T-helper 1 cell (primary cell): ENCODE measurements at regions not wholly inside any gene's neighbourhood (a gene's known extent, or its start where the extent isn't known, plus 50 kb on each side); places are given as distances from the start of the nearest gene placed in this dataset.

ENCODE experiments used
- DNase-seq, 5 donors: peaks; one replicate each; pipeline ENCODE4 v3.0.0-alpha.2; 2012 to 2020

- no peak for DNase-seq
These were observed 230.2 kb upstream of the FOXQ1 start for GRCh38 chr6:1081551-1082284.

GRCh38 chr6:1080453-1081337 is 231.2 kb upstream of the FOXQ1 start:
- DNase-seq, result no peak

GRCh38 chr6:1079525-1079924 is 232.4 kb upstream of the FOXQ1 start:
- DNase-seq, result no peak

- no peak for DNase-seq
These were observed 234.2 kb upstream of the FOXQ1 start for GRCh38 chr6:1077478-1078416.

DNA sequence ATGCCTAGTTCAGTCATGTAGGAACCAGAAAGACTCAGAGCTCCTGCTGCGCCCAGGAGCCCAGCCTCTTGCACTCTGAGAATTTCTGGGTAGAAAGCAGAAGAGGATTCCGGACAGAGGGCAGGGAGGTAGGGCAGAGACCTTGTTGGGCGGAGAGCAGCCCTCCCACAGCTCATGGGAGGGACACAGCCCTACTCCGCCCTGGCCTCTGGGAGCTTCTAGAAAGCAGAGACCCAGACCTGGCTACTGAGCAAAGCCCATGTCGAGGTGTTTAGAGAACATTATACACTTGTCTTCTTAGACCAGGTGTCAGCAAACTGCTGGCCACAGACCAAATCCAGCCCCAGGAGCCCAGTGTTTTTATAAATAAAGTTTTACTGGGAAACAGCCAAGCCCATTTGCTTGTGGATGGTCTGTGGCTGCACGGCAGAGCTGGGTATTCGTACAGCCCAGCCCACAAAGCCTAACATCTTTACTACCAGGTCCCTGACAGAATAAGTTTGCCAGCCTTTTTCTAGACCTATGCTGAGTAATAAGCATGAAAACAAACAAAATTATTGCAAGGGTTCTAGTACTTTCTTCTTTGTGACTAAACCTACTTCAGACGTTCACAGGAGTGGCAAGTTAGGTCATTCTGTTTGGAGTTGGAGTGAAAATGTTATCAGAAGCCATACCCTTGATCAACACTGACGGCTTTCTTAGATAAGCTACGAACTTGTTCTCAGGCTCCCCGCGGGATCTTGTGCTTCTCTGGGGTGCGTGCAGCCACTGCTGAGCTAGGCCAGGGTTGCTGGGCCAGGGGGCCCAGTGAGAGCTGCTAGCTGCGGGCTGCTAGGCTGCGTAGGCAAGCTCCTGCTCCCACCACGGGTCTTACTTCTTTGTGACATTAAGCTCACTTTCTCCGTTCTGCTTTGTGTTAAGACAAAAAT is 235.1 kb upstream of the FOXQ1 start:
- no peak for DNase-seq

GRCh38 chr6:1075880-1076279 is 236.0 kb upstream of the FOXQ1 start:
- DNase-seq, result no peak

GRCh38 chr6:1075444-1075843 is 236.5 kb upstream of the FOXQ1 start:
- no peak for DNase-seq

DNA sequence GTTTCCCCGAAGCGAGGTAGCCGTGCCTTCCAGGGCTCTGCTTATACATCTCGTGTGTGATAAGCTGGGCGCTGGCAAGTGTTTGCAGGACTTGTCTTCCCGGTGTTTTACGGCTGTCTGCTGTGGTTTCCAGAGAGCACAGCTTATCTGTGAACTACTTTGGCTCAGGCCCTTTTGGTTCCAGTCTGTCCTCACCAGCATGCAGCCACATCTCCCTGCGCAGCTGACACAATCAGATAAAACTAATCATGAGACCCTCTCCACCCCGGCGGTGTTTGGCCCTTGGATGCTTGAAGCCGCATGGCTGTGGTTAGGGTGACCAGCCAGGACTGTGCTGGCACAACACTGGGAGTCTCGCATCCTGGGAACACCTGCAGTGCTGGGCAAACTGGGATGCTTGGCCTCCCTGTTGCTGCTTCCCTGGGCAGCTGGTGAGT is 241.8 kb upstream of the FOXQ1 start:
- DNase-seq, result no peak

- DNase-seq, result no peak
These were observed 243.0 kb upstream of the FOXQ1 start for GRCh38 chr6:1068905-1069304.

- no peak for DNase-seq
These were observed 243.8 kb upstream of the FOXQ1 start for GRCh38 chr6:1068068-1068467.

- no peak for DNase-seq
These were observed 244.6 kb upstream of the FOXQ1 start for GRCh38 chr6:1067346-1067745.

DNA sequence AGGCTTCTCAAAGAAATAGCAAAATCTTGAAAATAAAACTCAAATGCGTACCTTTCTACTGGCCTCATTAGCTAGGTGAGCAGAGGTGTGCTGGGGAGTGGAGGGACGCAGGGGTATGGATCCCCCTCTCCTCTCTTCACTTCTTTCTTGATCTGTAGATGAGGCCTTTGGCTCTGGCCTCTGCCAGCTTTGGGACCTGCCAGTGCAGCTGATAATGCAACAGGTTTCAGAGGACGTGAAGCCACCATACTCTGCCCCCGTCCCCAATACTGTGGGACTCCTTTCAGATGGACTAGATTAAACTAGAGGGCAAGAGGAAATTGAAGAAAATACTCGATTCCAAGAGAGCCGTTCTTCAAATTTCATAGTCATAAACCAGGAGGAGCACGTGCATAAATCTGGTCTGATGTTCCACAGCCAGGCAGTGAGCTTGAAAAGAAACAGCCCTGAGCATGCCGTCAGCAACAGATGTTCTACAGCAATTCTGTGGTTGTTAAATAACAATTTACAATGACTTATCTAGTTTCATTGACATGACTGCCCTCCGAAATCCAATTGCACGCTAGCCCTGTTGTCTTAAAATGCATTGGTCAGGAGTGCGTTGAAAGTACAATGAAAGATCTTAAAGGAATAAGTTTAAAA is 245.3 kb upstream of the FOXQ1 start:
- DNase-seq, result no peak

- no peak for DNase-seq
These were observed 245.9 kb upstream of the FOXQ1 start for GRCh38 chr6:1065986-1066385.

DNA sequence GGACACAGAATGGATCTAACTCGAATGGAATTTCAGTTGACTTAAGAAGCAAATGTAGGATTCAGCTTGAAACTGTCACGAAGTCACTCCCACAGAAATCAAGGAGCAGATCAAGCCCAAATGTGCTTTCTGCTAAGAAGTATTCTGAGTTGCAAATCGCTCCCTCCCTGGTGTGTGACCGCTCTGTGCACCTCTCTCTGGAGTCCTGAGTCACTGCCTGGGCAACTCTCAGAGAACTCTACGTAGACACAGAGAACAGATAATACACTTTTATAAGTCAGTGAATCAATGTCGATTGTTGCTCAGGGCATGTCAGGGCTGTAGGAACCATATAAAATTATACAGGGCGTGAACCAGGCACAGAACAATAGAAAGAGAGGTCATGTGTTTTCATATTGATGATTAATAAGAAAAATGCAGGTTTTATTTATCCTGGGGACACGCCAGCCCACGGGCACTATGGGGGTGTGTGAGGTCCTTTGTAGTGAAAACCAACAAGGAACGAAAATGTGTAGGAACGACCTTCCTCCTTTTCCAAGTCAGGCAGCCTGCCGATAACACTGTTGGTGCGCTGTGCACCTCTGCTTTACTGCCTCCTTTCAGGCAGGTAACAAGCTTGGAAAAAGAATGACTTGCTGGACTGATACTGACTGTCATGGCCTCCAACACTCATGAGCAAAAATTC is 248.1 kb upstream of the FOXQ1 start:
- DNase-seq, result no peak

GRCh38 chr6:1062786-1063545 is 248.9 kb upstream of the FOXQ1 start:
- no peak for DNase-seq

- no peak for DNase-seq
These were observed 252.3 kb upstream of the FOXQ1 start for GRCh38 chr6:1059596-1059995.

GRCh38 chr6:1057490-1058135 is 254.3 kb upstream of the FOXQ1 start:
- DNase-seq, result no peak

DNA sequence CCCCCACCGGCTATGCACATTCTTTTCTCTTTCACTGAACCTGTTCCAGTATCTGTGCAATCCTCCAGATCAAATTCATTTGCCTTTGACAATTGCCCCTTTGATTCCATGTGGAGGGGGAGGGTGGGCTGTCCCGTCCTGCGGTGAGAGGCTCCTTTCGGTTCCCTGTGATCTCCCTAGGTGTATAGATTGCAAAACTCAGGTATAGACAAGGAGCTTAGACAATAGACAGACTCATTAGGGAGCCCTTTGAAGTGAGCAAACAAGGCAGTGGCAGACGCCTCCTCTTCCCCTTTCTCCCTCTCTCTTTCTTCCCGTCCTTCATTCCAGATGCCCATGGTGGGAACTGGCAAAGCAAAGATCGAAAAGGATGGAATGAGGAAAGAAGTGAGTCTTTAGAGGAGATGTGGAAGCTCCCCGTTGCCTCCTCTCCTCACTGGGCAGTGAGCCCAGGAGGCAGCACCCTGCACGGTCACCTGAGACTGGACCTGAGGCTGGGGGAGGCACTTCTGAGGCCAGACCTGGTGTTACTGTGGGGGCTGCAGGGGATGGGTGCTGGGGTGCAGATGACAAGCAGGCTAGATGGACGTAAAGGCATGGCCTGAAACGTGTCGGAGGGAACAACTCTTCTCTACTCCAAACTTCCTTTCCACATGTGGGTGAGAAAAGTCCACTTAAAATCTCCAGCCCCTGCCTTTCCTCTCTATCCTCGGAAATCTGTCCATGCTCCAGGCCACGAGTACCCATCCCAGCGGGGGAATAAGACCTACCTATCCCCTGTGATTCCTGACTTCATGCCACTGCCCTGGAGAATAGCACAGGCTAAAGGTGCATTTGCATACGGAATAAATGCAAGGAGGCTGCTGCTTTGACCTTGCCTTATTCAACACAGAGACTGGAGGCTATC is 256.6 kb upstream of the FOXQ1 start:
- no peak for DNase-seq
